IPS DF 4.7 (cell line): ENCODE measurements at regions not wholly inside any gene's neighbourhood (a gene's known extent, or its start where the extent isn't known, plus 50 kb on each side); places are given as distances from the start of the nearest gene placed in this dataset.

Source experiments
- DNase-seq: peaks from one replicate; pipeline ENCODE4 v3.0.0-alpha.2; 2013; ENCODE audit warnings: low spot score; ENCODE audit errors: extremely low read depth

DNA sequence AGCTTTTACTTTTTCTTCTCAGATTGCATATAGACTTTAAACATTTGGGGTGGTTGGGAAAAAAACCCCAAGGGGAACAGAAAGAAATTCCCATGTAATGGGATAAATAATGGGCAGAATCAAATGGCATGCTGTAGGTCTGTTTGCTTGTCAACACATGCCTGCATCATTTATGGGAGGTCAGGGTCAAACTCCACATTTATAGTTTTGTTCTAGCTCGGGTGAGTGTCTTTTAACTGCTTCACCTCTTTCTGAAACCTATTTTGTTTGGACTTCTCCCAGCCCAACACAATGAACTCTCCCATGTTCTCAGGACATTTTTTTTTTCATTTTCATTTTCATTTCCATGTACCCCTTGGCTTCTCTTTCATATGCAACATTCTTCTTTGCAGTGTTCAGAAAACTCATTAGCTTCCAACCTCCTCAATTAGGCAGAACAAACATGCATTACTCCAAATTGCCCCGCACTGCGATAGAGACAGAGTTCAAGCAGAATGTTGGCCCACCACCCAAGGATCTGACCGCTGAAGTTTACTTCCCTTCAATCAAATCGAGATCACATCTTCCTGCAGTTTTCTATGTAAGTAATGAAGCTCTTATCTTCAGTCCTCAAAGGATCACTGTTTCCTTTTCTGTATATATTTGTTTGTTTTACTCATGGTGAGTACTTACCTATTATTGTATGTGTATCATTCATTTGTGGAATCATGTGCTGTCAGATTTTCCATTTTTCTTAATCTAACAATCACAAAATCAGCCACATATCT lies 354.6 kb downstream of the ZSWIM6 start:
- no peak for DNase-seq

DNA sequence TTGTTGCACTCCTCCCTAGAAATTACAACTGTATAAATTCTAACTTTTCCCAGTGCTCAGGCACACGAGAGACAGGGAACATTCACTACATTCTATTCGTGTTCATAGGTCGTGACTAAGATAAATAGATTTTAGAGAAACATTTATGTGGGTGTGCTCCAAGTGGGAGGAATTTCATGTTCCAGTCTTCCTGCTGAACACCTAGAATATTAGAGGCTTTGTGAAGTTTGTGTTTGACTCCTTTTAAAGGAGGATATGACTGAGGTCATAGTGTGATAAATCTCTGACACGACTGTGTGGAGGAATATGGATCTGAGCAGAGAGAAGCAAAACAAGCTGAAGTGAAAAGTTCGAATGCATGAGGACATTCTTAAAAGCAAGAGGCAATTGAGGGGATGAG lies 355.3 kb downstream of the ZSWIM6 start:
- DNase-seq, result no peak

DNA sequence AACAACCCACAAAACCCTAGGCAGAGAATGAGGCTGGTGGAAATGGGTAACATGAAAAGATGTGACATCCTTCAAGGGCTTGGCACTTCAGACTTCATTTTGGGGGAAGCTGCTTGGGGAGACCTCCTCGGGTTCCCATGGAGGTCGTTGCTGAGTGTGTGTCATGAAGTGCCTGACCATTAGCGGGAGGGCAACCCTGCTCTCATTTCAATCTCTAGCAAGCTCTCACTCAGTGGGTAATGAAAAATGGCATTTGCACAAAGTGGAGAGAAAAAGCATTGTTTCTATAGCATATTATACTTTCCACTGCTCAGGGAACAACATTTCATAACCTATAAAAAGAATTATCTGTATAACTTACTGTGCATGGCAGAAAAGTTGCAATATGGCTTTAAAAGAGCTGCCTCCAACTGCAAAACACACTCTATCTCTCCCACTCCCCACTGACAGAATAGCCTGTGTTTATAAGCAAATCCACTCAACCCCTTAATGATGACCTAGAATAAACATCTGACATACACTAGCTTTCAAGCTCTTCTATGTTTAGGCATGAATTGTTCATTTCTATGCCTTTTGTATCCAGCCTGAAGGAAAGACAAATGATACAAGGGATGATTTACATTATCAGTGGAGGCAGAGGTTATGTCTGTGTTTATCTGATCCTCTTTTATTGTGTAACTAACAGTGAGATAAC lies 357.2 kb downstream of the ZSWIM6 start:
- DNase-seq, result no peak

DNA sequence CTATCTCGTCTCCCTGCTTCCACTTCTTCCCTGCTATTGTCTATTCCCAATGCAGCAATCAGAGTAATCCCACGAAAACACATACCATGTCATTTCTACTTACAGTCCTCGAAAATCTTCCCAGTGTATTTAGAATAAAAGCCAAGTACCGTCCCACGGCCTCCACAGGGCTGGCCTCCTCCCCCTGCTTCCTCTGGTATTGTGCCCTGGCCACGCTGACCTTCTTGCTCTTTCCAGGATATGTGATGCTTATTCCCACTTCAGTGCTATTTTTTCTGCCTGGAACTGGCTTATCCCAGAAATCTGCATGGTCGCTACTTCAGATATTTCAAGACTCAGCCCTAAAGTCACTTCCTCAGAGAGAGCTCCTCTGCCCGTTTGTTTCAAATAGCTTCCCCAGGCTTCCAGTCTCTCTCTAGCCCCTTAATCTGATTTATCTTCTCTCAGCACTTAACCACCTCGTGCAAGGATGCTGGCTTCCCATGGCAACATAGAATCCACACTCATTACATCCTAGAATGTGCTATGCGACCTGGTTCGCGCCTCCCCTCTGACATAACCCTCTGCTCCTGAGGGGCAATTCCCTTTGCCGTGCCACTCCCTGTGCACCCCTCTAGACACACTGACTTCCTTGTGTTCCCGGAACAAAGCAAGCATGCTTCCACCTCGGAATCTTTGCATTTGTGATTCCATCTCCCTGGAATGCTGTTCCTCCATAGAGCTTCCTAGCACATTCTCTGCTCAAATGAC lies 365.9 kb downstream of the ZSWIM6 start:
- DNase-seq, result no peak

DNA sequence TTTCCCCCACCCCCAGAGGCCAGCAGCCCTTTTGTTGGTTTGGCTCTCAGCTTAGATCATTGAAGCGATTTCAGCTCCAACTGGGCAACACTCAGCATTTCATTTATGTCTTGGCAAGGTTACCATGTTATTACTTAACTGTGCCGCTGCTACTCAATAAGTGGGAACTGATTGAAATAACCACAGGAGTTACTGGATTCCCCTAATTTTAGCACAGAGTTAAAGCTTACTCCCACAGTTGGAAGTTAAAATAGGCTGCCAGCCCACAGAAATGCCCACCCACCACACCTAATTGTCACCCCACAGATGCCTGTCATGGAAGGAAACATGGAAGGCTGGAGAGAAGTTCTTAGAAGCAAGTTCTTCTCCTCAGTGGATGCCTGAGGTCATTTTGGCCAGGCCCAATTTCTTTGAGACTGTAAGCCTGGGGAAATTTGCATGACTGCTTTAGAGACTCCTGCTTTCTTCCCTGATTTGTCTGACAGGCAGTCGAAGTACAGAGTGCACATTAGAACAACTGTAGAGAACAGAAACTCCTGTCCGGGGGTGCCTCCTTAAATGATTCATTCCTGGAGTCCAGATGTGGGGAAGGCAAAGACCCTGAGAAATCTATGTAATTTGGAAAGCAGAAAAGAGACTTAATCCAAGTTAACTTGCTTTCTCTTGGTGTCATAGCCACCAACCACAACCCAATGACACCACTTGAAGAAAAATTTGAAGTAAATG lies 370.0 kb downstream of the ZSWIM6 start:
- DNase-seq, result no peak

DNA sequence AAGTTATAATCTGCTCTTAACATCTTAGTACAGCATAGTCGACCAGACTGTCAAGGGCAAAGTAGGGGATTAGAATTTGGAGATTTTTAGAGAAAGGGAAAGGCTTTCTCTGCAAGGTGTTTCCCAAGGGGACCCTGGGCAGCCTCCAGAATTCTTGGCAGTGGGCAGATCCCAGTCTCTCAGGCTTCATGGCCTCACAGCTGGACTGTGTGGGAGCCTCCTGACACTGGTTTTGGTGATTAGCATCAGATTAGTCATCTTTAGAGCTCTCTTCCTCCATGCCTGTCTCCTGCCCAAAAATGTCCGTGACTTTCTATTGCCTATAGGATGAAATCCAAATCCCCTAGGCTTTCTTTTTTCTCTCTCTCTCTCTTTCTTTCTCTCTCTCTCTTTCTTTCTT lies 370.7 kb downstream of the ZSWIM6 start:
- DNase-seq, result no peak

DNA sequence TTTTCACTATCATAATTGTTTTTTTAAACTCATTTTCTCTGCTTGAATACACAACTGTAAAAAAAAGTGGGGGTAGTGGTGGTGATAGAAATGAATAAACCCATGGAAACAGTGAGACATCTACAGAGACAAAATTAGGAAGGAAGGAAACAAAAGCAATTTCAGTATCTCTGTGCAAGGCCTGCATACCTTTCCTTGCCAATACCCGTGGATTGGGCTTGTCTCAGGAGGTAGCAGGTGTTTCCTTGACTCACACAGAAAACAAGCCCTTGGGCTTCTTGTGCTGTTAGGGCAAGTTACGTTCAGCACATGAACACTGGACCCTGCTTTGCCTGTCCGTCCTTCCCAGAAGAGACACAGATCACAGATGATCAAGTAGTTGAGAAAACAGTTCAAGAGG lies 372.2 kb downstream of the ZSWIM6 start:
- no peak for DNase-seq

DNA sequence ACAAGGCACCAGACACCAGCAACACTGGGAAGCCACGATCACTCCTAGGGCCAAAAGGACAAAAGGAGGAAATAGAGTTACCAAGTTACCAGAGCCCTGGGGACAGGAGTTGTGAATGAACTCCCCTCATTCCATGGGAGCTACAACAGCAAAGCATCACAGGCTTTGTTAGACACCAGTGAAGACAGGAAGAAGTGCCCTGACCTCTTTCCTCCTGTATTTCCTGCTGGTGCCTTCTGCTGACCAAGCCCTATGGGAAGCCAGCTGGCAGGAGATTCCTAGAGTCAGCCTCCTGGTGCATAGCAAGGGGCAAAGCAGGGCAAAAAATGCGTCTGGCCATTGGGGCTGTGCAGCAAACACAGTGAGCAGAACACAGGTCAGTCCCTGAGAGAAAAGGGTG lies 374.7 kb downstream of the ZSWIM6 start:
- DNase-seq, result no peak

DNA sequence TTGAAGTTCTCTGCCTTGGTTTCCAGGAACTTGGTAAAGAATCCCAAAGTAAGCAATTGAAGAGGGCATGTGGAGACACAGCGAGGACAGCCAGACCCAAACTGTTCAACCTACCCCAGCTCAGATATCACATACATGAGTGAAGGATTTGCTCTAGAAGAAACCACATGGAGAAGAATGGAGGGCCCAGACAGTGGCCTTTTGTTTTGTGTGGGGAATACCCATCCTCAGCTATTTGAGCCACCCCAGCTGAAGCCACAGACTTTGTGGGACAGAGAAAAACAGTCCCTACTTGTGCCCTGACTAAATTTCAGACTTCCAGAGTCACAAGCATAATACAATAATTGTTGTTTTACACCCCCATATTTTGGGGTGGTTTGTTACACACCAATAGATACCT lies 387.1 kb downstream of the ZSWIM6 start:
- DNase-seq, result no peak

DNA sequence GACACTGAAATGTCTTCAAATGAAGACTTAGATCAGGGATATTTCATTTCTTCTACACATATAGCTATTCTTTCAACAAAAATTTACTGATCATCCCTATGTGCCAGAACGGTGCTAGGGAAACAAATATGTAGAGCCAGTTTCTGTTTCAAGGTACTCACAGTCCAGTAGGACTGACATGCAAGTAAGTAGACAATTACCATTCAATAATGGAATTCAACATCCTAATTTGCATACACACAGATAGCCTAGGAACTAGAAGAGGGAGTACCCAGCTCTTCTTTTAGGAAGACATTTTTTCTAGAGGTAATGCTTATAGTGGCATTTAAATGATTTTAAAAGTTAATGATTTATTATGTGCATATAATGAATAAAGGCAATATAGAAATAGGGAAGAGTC lies 388.8 kb downstream of the ZSWIM6 start:
- no peak for DNase-seq

DNA sequence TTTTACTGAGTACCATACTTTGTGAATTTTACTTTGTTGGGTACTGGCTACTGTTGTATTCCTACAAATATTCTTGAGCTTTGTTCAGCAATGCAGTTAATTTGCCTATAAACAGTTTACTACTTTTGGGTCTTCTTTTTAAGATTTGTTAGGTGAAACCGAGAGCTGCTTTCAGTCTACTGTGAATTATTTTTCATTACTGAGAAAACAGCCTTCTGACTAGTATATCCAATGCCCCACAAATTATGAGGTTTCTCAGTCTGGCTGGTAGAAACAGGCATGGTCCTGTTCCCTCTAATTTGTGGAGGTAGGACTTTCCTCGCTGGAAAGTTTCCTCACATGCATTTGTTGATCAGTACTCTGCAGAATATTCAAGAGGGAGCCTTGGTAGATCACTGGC lies 392.0 kb downstream of the ZSWIM6 start:
- DNase-seq, result no peak

DNA sequence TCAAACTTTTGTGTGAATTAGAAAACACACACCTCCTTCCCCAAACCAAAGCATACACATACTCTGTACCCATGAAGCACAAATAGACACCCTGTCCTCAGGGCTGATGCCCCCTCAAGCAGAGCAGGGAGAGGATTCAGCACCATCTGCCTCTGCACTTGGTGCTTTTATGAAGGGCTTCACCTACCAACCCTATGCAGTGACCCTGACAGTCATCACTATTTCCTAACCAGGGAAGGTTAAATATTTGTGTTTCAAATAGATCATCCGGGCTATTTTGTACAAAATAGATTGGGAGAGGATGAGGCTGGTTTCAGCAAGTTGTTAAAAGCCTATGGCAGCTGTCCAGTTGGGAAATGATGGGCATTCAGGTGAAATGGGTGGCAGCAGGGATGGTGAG lies 396.2 kb downstream of the ZSWIM6 start:
- DNase-seq, result no peak

DNA sequence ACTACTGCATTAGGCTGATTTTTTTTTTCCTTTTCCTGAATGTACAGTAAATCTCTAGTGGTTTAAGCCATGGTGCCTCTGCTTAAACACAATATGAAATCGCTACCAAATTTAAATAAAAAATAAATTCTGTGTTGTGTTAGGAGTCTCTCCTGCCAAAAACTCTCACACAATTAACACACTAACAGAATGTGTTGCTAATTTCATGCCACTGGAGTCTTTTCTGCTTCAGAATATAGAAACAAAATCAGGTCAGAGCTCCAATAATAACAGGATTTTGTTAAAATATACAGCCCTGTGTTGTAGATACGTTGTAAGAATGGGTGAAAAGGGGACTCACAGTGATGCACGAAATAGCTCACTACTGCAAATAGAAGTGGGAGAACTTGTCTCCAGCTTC lies 398.8 kb downstream of the ZSWIM6 start:
- DNase-seq, result no peak

DNA sequence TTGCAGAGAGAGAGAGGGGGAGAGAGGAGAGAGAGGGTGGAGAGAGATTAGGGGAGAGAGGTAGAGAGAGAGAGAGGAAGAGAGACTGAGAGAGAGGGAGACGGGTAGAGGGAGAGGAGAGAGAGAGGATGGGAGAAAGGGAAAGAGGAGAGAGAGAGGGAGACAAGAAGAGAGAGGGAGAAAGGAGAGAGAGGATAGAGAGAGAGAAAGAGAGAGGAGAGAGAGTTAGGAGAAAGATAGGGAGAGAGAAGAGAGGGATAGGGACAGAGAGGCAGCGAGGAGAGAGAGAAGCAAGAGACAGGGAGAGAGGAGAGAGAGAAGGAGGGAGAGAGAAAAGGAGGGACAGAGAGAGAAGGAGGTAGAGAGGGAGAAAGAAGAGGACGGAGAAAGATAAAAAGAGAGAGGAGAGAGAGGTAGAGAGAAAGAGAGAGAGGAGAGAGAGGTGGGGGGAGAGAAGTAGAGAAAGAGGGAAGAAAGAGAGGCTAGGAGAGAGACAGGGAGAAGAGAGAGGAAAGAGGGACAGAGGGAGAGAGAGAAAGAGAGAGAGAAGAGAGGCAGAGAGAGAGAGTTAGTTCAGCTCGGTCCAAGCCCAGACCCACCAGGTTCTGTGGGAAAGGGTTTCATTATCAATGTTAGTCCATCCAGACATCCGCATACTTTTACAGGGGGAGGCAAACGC lies 399.3 kb downstream of the ZSWIM6 start:
- no peak for DNase-seq

DNA sequence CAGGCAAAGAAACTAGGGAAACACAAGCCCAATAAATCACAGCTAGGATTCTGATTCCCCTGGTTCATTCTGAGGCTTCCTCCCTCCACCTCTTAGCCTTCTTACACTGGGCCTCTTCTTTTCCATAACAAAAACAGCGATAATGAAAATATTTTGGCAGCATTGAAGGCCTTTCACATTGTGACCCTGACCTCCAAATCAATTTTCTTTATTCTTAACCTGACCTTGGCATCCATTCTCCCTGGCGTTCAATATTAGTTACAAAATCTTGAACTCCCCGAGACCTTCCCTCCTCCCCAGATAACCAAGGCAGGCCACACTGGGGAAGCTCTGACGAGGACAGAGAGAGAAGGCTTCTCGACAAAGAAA lies 399.9 kb downstream of the ZSWIM6 start:
- no peak for DNase-seq

DNA sequence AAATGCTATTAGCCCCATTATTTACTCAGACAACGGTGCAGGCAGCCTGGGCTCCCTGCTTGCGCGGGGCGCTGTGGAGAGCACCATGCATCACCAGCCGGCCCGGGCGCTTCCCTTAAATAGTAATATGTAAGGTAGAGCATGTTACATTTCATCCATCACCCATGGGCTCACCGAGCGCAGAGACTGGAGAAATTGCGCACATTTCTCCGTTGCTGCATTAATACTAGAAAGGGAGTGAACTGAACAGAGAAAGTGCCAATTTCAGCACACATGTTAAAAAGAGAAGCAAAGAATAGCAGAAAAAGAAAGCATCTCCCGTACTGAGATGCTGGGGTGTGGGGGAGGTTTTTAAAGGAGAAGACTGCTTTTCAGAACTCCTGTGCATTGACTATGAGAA lies 400.3 kb downstream of the ZSWIM6 start:
- no peak for DNase-seq

DNA sequence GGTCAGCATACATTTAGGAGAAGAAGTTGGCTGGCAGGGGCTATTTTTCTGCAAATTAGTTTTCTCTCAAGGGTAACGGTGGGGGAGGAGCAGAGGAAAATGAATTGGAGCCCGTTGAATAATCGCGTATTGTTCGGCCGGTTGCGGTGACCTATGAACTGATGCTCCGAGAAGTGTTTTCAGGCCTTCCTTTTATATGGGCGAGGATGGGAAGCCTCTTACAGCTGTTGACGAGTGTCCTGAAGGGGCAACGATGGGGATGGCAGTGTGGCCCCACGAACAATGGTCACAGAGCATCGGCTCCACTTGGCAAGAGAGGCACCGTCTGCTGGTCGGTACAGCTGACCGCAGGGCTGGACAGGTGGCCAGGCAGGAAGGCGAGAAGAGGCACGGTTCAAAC lies 400.7 kb downstream of the ZSWIM6 start:
- DNase-seq, result no peak

DNA sequence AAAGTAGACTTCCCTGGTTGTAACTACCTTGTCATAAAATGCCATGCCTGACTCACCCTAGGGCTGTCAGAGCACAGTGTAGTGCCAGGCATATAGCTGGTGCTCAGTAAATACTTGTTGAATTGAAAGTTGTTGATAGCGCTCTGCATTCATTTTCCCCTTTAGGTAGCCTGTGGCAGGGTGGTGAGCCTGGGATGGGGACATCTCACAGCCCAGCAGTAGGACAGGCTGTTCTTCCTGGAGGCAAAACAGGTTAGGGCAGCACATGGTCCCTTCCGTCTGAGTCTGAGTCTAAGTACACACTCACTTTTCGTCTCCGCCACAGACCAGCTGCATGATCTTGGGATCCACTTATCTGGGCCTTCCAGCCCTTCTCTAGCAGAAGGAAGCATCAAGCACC lies 401.9 kb downstream of the ZSWIM6 start:
- DNase-seq, result no peak

DNA sequence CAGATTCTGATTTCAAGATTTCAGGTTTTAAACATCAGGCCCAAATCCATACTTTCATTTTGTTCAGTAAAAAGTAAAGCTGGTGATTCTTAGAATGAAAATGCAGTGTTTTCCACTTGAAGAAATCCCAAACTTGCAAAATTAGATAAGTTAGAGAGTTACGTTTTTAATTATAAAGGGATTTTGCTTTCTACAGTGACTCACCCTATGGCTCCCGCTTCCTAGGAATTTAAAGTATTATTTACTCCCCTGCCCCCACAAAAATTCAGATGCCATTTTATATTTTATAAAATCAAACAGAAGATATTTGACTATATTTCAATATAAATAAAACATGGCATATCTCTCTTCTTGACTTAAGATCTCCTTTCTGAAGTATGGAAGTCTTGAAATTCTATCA lies 402.9 kb downstream of the ZSWIM6 start:
- DNase-seq, result no peak

DNA sequence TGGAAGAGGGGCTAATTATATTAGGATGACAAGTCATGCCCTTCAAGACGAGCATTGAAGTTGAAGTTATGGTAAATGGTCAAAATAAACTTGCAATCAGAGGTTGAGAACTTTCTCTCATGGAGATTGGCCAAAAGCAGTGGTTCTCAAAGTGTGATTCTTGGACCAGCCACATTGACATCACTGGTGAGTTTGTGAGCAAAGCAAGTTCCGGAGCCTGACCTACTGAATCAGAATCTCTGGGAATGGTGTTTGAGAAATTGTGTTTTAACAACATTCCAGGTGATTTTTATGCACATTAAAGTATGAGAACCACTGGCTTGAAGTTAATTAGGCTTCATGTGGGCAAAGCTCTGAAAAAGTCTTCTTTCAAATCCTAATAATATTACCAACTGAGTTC lies 403.5 kb downstream of the ZSWIM6 start:
- no peak for DNase-seq

DNA sequence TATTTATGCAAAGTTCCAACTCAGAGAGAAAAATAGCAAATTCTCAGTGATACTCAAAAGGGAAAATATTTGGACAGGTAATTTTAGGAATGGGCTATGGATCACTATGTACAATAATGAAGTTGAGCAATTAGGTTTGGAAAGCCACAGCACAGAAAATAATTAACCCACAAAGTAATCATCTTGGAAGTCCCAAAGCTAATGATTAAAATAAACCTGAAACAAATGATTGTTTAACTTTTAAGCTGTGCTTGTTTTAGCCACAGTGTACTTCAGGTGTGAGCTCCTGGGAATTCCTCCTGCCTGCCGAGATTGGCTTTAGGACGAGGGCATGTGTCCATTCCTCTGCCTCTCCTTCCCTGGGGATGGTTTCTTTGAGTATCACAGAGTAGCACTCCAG lies 403.9 kb downstream of the ZSWIM6 start:
- DNase-seq, result no peak
